ENCODE measurements at regions not wholly inside any gene's neighbourhood (a gene's known extent, or its start where the extent isn't known, plus 50 kb on each side); places are given as distances from the start of the nearest gene placed in this dataset.

DNA sequence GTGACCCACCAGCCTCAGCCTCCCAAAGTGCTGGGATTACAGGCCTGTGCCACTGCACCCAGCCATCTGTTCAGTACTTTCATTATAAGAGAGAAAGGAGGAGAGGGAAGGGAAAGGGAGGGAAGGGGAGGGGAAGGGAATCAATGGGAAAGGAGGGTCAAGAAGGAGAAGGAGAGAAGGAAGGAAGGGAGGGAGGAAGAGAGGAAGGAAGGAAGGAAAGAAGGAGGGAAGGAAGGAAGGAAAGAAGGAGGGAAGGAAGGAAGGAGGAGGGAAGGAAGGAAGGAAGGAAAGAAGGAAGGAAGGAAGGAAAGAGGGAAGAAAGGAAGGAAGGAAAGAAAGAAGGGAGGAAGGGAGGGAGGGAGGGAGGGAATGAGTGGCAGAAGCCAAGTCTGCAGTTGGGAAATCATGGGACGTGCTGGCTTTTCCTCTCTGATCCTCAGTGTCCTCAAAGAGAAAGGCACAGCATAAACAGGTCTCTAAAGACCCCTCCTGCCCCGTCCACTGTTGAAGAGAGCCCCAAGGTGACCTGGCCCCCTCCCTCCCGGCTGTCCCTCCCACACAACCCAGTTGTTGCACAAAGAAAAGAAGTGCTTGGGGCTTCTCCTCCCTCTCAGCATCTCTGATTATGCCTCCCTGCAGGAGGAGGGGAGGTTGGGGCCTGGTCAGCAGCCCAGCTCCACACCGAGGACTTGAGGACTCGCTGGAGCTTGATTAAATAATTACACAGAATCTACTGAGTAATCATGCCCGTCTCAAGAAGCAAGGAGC lies 69.1 kb upstream of the TOP1 start:
- DNase-seq (ENCODE audit: low spot score) = no peak

DNA sequence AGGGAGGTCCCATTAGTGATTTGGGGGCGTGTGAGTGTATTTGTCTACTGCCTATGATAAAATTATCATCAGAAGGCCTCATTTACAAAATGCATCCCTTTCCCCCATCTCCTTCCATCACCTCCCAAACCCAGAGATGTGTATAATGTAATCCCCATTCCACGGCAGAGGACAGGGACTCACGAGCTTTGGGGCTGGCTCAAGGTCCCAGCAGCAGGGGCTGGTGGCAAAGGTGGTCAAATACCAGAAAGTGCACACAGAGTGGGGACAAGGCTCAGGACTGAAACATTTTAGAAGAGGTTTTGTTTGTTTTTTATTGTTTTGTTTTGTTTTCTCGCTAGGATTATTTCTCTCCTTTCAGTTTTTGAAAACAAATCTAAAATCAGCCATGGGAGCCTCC lies 68.5 kb upstream of the TOP1 start:
- no peak for DNase-seq (ENCODE audit: low spot score)

DNA sequence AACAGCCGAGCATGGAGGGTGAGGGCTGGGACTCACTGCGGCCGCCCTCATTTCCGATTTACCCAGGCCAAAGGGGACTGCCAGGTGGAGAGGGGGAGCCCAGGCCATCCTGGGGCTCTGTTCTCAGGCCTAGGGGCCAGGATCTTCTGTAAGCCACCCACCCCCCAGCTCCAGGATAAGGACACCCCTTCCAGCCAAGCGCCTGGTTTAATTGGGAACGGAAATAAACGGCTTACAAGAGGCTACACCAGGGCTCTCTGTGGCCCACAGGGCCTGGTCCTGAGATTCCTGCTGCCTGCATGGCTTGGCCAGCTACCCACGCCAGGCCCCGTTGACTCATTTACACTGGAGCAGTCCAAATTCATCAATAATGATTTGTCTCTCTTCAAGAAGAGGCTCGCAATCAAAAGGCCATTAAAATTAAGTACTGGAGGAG lies 68.1 kb upstream of the TOP1 start:
- DNase-seq (ENCODE audit: low spot score) = no peak

DNA sequence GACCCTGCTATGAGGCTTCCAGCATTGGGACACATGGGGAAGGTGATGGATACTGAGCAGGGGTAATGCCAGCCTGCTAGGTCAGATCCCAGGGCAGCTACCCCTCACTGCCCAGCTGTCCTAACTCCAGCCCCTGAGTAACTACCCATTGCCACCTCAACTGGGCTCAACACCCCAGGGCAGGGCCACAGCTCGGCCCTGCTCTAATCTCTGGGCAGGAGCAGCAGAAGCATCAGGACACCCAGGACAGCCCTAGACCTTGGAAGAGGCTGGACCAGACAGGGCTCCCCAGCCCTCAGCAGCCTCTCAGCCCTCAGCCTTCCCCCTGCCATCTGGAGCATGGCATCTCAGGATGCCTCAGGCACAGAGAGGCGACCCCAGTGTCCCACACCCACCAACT lies 67.4 kb upstream of the TOP1 start:
- DNase-seq (ENCODE audit: low spot score) = no peak

DNA sequence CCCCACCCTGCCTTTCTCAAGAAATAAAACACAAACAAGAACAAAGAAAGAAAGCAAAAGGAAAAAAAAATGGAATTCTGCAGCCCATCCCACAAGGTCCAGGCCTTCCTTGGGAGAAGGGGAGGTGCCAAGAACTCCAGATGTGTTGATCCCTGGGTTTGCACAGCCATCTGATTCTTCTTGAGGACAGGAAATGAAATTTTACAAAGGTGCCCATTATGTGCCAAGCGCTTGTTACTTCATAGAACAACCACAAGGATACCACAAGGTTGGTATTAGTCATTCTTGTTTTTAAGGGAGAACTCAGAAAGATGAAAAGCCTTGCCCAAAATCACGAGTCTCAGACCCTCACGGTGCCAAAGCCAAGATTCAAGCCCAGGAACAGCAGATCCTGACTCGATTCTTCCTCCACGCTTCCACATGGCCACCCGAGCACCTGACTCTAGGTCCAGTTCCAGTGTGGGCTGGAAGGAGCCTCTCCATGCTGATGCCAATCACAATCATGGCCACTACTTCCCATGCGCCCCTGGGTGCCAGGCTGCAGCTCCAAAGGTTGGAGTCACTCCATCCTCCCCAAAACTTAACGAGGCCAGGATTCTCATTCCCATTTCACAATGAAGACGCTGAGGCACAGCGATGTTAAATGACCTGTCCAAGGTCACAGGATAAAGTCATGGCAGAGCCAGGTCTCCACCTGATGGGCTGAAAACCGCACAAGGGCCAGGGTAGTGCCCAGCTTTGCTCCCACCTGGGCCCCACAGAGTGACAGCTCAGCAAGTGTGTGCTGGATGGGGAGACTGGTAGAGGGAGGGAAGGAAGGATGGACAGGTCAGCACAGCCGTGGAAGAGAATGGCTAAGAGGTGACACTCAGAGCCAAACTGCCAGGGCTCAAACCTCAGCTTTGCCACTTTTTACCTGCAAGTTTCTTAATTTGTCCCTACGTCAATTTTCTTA lies 66.7 kb upstream of the TOP1 start:
- DNase-seq (ENCODE audit: low spot score) = no peak

DNA sequence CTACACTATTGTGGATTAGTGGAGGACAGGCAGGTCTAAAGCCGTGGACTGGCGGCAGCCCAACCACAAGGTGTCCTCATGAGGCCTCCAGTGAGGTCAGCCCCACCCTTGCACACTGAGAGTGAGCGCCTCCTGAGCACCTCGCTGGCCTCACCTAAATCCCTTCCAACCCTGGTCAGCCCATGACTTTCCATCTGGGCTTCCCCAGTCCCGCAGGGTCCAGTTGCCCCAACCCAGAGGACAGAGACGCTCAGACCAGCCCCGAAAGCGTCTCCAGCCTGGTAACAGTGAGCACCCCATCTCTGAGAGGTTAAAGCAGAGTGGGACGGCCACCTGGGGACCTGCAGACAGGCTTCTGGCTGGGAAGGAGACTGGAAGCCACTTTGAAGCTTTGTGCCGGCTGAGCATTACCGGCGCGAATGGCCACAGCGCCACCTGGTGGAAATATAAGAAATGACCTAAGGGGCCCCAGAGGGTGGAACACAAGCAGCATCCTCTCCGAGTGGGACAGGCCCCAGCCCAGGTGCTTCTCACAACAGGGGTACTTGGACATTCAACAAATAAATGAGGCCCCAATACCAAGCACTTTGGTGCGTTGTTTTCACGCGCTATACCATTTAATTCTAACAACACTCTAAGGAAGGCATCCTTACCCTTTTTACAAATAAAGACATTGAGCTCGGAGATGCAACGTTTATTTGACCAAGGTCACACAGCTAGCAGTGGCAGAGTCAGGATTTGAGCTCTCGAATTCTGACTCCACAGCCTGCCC lies 65.7 kb upstream of the TOP1 start:
- DNase-seq (ENCODE audit: low spot score) = peak; percentile 76

DNA sequence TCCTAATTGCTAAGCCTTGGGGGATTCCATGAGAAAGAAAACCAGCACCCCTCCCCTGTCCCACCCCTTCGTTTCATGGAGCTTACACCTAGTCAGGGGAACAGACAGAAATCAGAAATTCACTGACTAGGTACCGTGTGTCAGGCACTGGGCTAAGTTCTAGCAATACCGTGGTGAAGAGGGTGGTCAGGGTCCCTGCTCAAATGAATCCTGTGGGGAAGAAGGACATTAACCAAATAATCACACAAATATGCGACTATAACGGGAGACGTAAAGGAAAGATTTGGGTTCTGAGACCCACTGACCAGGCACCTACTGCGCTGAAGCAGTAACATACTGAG lies 65.1 kb upstream of the TOP1 start:
- DNase-seq (ENCODE audit: low spot score) = no peak

DNA sequence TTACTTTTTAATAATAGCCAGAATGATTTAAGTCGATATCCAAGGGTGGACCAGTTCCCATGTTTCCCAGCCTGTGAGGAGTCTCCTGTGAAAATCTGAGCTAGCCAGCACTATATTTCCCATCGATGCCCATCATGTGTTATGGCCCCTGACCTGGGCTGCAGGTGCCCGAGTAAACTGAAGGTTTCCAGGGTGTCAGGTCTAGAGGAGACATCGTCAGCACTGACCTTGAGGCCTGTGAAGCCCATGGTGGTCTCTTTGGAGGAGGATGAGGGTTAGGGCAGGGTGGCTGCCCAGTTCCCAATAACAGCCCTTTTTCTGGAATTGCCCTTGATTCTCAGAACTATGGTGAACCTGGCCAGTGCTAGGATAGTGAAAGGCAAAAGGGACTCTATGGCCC lies 63.0 kb upstream of the TOP1 start:
- no peak for DNase-seq (ENCODE audit: low spot score)

DNA sequence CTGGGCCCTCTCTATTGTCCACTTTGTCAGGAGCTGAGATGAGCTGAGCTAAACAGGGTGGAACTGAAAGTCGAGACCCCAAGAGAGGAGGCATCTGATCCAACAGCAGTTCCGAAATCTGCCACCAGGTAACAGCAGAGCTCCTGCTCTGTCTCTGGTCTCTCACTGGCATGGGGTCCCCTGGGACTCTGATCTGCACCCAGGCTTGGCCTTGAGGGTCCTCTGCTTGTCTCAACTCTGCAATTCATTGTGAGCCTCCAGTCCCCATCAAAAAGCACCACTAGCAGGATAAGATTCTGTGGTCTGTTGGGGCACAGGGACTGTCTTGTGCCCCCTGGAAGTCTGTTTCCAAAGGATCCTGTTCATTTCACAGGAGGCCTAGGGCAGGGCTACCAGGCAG lies 62.5 kb upstream of the TOP1 start:
- DNase-seq (ENCODE audit: low spot score) = no peak

DNA sequence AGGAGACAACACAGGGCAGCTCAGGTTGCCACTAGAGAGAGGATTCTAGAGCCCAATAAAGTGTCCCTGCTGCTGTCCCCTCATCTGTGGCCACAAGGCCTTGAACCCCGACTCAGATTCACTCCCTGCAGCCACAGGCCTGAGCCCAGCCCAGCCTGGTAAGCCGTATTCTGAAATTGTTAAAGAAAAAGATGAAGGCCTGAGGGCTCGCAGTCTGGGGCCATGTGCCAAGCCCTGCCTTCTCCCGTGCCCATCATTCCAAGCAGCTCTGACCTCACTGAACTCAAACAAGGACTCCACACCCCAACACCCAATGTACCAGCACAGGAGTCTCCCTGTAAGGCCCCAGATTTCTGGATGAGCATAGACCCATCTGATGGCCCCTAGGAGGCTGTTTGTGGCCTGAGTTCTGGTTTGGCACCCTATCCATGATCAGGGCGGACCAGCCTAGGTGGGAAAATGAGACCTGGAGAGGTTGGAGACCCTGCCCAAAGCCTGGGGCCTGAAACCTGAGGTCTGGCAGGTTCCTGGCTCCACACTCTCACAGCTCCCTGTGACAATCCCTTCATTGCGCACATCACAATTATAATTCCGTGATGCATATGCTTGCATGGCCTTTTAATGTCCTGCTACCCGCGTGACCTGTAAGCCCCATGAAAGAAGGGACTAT lies 62.0 kb upstream of the TOP1 start:
- no peak for DNase-seq (ENCODE audit: low spot score)

DNA sequence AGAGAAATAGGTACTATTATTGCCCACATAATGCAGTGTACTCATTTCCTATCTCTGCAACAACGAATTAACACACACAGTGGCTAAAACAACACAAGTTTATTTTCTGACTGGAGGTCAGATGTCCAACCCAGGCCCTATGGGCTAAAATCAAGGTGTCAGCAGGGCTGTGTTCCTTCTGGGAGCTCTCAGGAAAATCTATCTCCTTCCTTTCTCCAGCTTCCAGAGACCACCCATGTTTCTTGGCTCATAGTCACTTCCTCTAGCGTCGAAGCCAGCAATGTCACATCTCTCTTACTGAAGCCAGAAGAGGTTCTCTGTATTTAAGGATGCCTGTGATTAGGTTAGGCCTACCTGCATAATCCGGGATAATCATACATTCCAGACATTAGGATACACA lies 60.9 kb upstream of the TOP1 start:
- DNase-seq (ENCODE audit: low spot score) = no peak

DNA sequence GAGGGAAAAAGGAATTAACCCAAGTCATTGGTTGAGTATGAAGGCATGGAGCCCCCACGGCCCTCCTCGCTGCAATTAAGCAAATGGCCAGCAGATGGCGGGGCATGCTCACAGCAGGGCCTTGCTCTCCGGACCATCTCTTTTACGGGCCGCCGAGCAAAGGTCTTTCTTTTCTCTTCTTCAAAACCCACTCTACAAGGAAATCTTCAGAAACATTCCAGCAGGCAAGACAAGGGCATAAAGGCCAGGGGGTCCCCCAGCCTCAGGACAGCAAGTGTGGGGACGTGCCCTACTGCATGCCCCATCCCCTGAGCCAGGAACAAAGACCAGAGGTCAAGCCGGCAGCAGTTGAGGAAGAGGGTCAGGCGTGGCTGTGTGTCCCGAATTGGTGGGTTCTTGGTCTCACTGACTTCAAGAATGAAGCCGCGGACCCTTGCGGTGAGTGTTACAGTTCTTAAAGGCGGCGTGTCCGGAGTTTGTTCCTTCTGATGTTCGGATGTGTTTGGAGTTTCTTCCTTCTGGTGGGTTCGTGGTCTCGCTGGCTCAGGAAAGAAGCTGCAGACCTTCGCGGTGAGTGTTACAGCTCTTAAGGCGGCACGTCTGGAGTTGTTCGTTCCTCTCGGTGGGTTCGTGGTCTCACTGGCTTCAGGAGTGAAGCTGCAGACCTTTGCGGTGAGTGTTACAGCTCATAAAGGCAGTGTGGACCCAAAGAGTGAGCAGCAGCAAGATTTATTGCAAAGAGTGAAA lies 59.6 kb upstream of the TOP1 start:
- peak; percentile 73 for DNase-seq (ENCODE audit: low spot score)

DNA sequence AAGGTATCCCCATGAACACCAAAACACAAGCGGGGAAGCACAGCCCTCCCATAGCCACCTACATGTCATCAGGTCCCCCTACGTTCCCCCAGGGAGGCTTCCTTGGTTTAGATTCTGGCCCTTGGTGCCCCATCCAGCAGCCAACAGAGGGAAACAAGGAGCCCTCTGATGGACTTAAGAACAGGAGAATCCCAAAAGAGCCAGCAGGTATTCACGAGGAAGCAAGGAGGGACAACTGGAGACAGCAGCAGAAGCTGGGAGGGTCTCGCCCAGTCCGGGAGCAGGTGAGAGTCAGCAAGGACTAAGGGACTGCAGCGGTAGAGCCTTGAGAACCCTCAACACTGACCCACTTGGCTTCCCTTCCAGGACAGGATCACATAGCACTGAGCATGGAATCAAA lies 58.4 kb upstream of the TOP1 start:
- DNase-seq (ENCODE audit: low spot score) = no peak

DNA sequence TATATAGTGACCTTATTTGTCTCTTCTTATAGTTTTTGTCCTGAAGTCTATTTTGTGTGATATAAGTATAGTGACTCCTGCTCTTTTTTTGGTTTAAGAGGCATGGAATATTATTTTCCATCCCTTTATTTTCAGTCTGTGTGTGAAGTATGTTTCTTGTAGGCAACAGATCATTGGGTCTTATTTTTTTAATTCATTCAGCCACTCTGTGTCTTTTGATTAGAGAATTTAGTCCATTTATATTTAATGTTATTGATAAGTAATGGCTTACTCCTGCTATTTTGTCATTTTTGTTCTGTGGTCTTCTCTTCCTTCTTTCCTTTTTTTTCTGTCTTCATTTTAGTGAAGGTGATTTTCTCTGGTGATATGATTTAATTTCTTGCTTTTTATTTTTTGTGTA lies 51.4 kb upstream of the TOP1 start:
- no peak for DNase-seq (ENCODE audit: low spot score)

DNA sequence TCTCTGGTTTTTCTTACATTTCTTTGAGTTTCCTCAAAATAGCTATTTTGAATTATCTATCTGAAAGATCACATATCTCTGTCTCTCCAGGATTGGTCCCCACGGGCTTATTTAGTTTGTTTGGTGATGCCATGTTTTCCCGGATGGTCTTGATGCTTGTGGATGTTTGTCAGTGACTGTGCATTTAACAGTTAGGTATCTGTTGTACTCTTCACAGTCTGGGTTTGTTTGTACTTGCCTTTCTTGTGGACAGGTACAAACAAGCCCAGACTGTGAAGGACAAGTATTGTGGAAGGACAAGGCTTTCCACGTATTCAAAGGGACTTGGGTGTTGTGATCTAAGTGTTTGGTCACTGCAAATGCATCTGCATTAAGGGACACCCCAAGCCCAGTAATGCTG lies 49.9 kb upstream of the TOP1 start:
- no peak for DNase-seq (ENCODE audit: low spot score)
